Stimulated activated CD4-positive, alpha-beta T cell treated with anti-CD3 and anti-CD28 coated beads, Interleukin-4, amount 100 ng/mL, for 24 hours (primary cell): ENCODE measurements at regions not wholly inside any gene's neighbourhood (a gene's known extent, or its start where the extent isn't known, plus 50 kb on each side); places are given as distances from the start of the nearest gene placed in this dataset.
A peak's percentile ranks its signal among the peaks of the same experiment; 100 is the strongest.
"Not testable (repeated sequence)": the region's sequence is repeated elsewhere in the genome, so short reads cannot be mapped to it uniquely, and the experiment has no call there.

Source experiments
- DNase-seq: peaks from one replicate; pipeline ENCODE4 v3.0.0-alpha.2; 2020

DNA sequence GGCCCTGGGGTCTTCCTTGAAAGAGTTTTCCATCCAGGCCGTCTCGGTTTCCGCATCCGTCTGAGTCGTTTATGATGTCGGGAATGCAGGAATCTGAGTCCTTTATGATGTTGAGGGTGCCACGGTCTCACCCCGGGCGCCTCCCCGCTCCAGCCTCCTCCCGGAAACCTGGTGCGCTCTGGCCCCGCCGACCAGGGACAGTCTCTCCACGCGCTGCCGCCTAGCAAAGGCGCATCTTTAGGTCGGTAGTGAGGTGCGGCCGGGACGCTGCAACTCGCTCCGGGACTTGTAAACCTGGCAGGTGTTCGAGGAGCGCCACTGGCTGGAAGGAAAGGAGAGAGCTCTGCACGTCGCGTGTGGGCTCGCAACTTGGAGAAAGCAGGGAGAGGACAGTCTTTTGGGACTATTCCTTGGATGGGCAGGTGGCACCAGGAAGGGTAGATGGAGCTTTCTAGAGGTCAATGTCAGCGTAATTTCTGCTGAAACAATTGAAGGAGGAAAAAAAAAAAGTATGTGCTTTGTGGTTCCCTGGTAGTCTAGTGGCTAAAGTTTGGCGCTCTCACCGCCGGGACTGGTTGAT lies 132.0 kb downstream of the FAM72B start:
- DNase-seq, result not testable (repeated sequence)

DNA sequence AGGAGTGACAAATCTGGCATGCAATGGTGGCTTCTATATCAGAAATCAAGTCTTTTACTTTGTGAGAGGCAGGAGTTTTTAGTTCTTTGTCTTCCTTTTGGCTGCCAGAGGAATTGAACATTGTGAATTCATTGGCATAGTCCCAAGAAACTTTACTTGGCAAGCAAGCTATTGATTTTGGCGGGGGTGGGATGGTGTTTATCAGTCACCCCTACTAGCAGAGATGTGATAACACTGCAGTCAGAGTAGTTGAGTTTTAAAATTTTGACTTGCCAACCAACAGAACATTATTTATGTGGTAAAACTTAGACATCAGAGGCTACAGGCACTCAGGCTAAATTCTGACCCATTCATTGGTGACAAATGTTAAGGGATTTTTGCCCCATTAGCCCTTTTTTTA lies 129.2 kb downstream of the FAM72B start:
- not testable (repeated sequence) for DNase-seq

DNA sequence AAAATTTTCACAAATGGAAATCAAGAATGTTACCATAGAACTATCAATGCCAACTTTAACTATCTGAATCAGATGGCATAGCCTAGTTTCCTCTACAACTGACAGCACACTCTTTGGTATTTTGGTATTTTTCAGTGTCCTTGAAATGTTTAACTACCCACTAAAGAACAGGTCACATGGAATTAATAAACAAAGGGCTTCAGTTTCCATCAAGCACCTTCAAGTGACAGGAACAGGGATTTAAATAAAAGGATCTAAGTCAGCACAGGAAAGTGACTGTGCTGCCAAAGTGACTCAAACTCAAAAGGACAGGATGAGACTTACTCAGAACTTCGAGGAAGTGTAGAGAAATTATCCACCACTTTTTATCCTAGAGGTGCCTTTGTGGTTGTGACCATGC lies 117.2 kb downstream of the FAM72B start:
- not testable (repeated sequence) for DNase-seq

DNA sequence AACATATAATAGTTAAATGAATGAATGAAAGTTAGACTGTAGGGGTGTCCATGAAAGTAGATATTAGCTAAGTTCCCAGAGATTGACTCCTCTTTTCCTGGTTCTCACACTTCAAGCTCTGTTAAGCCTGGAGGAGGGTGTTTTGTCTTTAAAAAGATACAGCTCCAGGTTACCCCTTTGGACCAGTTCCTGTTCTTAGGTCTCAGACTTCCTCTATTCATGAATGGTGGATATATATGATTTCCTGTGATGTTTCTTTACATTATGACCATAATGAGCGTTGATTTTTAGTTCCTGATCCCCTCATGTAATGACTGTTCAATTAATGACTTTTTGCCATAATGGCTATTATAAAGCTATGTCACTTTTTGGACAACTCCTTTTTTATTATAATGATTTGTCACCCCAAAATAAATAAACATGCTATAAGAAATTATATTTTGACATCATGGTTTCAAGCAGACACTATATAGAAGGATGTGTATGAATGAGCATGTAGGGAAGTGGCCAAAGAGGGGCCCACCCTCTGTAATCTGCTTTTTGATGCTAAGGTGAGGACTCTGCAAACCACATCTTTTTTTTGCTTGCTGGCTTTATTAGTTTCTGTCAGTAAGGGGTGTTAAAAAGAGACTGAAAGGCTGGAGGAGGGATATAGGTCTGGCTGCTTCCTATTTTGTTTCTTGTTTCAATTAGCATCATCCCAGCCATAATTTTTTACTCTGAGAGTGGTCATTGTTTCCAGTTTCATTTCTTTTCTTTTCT lies 115.2 kb downstream of the FAM72B start:
- not testable (repeated sequence) for DNase-seq

DNA sequence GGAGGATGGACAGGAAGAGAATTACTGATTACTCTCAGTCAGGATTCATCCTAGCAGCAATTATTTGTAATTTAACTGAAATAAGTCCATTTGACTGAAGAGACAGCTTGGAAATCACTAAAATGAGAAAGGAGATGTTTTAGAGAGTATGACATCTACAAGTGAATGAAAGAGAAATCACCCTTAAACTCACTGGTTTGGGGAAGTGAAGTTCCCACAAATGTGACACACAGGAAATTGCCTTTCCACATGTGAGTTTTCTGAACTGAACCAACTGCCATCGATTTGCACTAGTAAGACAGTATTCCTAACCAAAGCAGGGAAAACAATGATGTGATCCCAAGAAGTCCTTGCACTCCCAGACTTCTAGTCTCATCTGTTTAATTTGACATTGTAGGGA lies 110.3 kb downstream of the FAM72B start:
- DNase-seq, result not testable (repeated sequence)

DNA sequence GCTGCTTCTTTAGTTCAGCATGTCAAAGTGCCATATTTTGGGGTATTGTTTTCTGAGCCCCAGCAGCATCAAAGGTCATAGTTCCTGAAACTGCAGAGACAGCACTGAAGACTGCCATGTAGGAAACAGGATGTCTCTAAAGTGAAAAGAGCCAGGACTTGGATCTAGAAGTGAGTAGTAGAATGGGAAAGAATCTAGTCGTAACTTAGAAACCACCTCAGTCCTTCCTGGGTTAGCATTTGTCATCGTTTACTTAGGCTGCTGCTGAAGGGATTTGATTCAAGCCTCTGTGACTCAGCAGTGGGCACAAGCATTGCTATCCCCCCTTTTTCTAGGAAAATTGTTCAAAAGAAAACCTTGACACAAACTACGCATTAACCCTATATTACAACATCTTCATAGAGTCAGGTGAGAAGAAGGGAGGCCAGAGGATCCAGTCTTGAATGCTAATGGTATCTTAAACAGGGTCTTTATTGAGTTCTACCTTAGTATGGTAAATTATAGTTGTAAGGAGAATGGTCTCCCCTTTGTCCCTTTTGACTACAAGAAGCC lies 108.8 kb downstream of the FAM72B start:
- not testable (repeated sequence) for DNase-seq

DNA sequence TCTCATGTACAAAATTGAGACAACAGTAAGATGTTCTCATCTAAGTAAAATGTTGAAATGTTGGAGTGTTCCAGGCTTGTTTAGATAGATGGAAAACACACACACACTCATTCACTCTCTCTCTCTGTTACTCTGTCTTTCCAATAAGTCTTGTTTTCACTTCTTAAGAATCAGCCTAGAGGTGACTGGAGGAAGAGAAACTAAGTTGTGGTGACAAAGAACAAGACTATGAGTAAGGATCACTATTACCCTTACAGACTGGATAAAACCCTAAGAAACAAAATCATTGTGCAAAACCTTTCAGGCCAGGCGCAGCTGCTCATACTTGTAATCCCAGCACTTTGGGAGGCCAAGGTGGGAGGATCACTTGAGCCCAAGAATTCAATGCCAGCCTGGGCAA lies 107.5 kb downstream of the FAM72B start:
- DNase-seq, result not testable (repeated sequence)

DNA sequence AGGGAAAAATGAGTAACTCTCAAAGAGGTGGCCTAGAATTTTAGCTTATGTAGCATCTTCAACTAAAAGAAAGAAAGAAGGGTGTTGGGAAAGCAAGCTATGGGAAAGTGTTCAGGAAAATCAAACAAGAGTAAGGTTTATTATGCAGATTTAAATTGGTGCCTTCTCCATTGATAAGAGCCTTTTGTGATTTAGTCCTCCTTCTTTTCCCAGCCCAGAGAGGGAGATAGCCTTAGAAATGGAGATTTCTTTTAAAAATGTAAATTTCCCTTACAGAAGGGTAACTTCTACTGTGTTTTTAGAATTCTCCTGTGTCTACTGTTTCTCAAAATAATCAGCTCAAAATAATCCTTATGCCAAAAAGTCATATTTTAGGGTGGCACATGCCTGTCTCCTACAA lies 104.5 kb downstream of the FAM72B start:
- DNase-seq, result not testable (repeated sequence)

DNA sequence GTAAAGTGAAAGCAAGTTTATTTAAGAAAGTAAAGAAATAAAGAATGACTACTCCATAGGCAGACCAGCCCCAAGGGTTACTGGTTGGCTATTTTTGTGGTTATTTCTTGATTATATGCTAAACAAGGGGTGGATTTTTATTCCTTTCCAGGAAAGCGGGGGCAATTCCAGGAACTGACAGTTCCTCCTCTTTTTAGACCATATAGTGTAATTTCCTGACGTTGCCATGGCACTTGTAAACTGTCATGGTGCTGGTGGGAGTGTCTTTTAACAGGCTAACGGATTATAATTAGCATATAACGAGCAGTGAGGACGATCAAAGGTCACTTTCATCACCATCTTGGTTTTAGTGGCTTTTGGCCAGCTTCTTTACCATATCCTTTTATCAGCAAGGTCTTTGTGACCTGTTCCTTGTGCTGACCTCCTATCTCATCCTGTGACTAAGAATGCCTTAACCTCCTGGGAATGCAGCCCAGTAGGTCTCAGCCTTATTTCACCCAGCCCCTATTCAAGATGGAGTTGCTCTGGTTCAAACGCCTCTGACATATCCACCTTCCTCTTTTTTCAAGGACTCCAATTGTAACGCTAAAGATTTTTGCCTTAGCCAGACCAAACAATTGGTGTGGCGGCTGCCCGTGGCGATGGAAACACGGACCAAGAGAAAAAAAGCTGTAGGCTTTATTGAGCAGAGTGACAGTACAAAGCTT lies 103.8 kb downstream of the FAM72B start:
- DNase-seq, result peak; percentile 6

DNA sequence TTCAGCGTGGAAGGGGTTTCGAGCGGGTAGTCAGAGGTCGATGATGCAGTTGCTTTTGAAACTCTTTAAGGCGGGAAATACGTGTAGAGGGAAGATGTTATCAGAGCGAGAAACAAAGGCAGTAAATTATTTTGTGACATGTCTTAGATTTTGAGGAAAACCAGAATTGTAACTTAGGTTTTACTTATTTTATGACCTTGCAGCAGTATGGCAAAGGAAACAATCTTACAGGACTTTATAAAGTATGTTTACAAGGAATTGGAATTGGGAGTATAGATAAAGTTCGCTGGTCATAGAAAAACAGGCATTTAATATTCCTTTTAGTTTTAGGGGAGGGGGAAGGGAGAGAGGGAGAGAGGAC lies 103.3 kb downstream of the FAM72B start:
- DNase-seq, result not testable (repeated sequence)

DNA sequence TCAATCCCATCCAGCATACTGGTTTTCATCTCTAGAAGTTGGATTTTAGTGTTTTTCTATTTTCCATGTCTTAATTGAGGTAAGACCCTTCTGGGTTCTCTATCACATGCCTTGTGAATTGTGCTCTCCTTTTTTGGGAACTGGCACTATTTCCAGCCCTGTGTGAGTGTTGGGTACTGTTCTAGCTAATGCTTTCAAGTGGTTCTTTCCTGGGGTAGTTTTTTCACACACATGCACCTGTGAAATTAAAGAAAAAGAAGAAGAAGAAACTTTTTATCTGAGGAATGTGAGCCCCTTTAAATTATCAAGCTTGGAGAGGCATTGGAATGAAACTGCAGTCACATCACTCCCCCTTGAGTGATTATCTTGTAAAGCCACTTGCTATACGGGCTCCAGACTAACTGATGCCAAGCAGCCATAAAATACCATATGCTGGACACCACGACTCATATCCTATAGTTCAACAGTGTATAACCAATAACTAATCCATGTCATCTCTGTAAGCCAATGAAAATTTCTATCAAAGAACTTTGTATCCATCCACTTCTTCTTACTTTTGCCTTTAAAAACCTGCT lies 102.4 kb downstream of the FAM72B start:
- not testable (repeated sequence) for DNase-seq

DNA sequence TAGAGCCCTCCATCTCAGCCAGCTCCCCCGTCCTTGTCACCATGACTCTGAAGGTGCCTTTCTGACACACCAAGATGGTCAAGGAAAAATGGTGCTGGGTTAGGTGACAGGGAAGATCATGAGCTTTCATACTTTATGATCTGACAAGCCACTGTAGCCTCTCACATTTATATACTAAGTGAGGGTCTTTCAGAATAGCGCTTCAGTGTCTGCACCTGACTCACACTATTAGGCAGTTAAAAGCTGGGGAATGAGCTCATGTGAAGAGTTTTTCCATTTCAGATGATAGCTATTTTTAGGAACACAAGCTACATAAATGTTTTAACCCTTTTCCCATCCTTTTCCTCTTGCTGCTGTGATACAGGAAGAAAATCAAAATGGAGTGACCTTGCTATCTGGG lies 101.1 kb downstream of the FAM72B start:
- not testable (repeated sequence) for DNase-seq

DNA sequence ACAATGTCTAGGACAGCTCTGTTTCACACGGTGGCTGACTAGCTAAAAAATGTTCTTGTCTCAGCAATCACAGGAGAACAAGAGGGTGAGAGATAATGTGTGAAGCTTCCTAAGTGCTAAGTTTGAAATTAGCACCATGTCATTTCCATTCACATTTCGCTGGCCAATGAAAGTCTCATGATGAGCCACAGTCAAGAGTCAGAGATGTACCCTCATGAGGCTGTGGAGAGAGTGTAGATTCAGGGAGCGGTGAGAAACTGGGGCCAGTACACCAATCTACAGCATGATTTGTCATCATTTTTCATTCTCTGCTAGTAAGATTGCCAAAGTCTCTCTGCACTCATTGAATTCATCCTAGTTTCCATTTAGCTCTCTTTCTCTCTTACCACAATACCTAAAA lies 97.9 kb downstream of the FAM72B start:
- DNase-seq, result not testable (repeated sequence)

DNA sequence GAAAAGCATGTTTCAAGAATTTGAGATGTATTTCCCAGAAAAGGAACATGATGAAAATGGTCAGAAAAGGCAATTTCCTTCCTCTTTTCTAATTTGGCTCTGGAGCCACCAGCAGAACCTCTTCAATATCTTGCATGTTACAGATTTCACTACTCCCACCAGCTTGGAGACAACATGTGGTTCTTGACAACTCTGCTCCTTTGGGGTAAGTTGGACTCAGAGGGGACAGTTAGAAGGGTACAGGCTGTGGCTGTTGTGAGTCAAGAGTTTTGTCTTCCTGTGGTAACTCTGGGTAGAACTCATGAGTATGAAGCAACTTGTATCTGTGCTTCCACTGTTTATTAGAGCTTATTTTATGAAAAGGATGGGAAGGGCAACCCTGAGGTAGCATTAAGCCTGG lies 96.9 kb downstream of the FAM72B start:
- not testable (repeated sequence) for DNase-seq

DNA sequence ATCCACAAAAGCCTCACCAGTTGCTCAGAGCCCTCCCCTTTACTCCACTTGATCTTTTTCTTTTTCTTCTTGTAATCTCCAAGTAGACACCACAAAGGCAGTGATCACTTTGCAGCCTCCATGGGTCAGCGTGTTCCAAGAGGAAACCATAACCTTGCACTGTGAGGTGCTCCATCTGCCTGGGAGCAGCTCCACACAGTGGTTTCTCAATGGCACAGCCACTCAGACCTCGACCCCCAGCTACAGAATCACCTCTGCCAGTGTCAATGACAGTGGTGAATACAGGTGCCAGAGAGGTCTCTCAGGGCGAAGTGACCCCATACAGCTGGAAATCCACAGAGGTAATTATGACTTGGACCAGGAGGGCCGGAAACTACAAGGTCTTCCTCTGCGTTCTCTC lies 95.6 kb downstream of the FAM72B start:
- DNase-seq, result not testable (repeated sequence)

DNA sequence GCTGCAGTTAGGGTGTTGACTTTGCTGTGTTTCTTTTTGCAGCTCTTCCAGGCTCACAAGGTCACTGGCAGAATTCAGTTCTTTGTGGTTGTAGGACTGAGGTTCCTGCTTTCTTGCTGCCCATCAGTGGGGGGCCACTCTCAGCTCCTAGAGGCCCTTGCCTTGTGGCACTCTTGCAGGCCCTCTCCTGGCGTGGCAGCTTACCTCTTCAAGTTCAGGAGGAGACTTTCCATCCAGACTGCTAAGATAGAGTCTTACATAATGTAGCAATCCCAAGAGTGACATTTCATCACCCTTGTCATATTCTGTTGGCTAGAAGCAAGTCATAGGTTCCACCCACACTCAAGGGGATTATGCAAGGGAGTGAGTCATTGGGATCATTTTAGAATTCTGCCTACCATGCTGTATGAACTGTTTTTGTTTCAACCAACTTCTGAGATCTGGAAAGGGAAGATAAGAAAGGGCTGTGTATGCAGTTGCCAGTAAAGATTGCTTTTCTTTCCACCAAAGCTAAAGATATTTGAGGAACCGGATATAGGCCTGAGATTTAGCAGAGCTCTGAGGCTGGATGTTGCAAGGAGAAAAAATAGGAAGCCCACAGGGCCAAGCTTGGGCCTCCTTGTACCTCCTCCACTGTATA lies 91.7 kb downstream of the FAM72B start:
- DNase-seq, result not testable (repeated sequence)

DNA sequence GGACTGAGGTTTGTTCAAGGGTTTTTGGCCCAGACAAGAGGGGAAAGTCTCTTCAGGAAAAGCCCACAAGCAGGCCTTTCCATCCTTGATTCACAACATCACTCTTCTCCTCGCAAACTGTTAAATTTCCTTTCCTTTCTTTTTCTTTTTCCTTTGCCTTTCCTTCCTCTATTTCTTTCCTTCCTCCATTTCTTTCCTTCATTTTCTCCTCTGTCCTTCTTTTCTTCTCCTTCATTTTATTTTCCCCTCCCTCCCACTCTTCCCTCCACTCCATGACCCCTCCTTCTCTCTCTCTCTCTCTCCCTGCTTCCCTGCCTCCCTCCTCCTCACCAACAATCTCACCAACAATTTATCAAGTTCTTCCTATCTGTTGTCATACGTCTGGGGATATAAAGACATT lies 89.1 kb downstream of the FAM72B start:
- not testable (repeated sequence) for DNase-seq

DNA sequence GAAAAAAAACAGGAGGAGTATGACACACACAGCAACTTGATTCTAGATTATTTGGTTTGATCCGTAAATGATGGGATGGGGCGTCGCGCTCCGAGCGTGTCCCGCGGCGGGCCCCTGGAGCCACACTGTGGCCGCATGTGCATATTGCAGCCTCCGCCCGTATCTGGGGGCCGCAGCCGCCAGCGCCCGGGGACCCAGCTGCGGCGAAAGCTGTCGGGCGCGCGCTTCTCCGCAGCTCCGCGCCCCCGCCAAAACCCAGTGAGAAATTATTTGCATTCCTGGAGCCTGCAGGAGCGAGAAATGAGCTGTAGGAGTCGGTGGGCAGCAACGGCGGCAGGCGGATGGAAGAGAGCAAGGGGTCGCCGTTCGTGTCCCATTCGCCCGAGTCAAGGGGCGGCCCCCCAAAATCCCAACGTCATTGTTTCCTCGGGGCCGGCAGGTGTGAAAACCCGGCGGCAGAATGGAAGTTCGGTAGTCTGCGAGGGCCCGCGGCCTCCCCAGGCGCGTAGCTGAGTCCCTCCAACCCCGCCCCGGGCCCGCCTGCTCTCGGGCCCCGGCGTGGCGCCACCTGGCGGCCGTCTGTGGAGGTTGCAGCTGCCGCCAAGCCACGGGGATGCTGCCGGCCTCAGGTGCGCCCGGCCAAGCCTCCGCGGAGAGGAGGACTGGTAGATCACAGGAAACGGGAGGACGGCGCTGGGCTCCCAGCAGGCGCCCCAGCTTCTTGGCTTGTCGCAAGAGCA lies 86.8 kb downstream of the FAM72B start:
- peak; percentile 83 for DNase-seq

DNA sequence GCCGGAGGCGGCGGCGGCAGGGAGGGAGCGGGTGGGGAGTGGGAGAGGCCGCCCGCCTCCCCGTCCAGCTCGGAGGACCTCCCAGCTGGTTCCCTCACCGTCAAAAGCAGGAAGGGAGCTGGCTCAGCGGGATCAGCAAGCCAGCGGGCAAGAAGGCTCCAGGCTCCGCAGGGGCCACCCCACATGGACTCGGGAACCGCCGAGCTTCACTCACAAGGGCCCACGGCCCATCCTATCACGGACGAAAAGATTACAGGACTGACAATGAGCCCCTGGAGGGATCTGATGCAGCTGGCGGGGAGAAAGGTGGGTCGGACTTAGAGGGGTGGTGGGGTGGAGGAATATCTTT lies 86.3 kb downstream of the FAM72B start:
- DNase-seq, result not testable (repeated sequence)

DNA sequence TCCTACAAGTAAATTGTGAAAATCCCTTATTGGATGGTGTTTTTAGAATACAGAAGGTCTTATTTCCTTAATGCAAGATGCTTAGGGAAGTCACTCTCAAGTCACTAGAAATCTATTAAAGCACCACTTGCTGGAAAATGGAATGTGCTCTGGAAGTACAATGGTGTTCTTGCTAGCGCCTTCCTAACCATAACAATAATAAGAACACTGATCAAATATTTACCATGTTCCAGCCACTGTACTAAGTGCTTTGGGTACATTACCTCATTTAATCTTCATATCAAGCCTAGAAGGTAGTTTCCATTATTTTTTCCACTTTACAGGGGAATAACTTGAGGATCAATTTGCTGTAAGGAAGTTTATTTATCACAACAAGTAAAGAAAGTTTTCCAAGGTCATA lies 75.1 kb downstream of the FAM72B start:
- DNase-seq, result not testable (repeated sequence)

DNA sequence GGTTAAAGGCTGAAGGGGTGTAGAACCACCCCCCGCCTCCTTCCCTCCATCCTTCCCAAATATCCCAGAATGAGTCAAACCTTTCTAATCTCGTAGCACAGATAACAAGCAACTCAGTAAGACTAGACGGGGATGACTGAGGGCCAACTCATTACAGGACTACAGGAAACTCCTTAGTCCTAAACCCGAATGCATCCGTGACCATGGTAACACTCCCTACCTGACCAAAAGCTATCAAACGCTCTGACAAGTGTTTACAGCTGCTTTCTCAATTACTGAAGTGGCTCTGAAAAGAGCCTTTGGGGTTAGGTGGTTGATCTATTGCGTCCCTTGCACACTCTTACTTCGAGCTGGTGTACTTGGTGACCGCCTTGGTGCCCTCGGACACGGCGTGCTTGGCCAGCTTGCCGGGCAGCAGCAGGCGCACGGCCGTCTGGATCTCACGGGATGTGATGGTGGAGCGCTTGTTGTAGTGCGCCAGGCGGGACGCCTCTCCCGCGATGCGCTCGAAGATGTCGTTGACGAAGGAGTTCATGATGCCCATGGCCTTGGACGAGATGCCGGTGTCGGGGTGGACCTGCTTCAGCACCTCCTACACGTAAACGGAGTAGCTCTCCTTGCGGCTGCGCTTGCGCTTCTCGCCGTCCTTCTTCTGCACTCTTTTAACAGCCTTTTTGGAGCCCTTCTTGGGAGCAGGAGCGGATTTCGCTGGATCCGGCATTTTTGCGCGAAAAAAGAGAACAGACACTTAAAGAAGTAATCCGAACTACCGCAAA lies 67.4 kb downstream of the FAM72B start:
- DNase-seq, result not testable (repeated sequence)

DNA sequence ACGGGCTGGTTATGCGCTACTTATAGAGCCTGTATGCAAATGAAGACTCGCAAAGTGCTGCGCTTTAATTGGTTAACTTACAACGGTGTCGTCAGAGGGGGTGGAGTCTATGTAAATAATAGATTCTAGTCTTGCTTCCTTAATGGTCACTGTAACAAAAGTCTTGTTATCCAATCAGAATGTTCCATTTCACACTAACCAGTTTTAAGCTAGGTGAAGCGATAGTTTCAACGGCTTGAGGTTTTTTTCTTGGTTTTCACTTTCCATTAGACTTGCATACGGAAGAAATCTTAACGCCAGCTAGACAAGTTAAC lies 66.9 kb downstream of the FAM72B start:
- not testable (repeated sequence) for DNase-seq
